Lung (tissue), 11 donors: ENCODE measurements at regions not wholly inside any gene's neighbourhood (a gene's known extent, or its start where the extent isn't known, plus 50 kb on each side); places are given as distances from the start of the nearest gene placed in this dataset.

Experiments
- ATAC-seq: fragments of 200-7000 bp; cut with Tn5 transposase; one replicate; pipeline ENCODE4 v1.9.1; 2020; ENCODE audit warnings: moderate number of reproducible peaks; ENCODE audit not compliant: insufficient read depth, low FRiP score
- DNase-seq, 3 donors: peaks; one replicate each; pipeline ENCODE4 v3.0.0-alpha.2; 2013 to 2017
- H3K27ac ChIP-seq, 2 donors: one replicate each; pipeline ENCODE4 v1.5.1; 2013; ENCODE audit warnings: mild to moderate bottlenecking in 2 of 2, moderate library complexity in 2 of 2, control low read depth in 1 of 2, inconsistent platforms in 1 of 2, low read depth in 1 of 2, low read length in 1 of 2
- H3K27me3 ChIP-seq, 3 donors: one replicate each; pipeline ENCODE4 v1.5.1; 2013; ENCODE audit warnings: low read length in 2 of 3; ENCODE audit not compliant: control insufficient read depth in 3 of 3, insufficient read depth in 3 of 3
- H3K36me3 ChIP-seq, 4 donors: one replicate each; pipeline ENCODE4 v1.5.1; 2013; ENCODE audit warnings: low read length in 4 of 4, mild to moderate bottlenecking in 1 of 4, moderate library complexity in 1 of 4; ENCODE audit not compliant: control insufficient read depth in 4 of 4, insufficient read depth in 4 of 4
- H3K4me1 ChIP-seq, 5 donors: one replicate each; pipeline ENCODE4 v1.5.1; 2013; ENCODE audit warnings: low read length in 5 of 5, mild to moderate bottlenecking in 2 of 5, moderate library complexity in 1 of 5; ENCODE audit not compliant: control insufficient read depth in 5 of 5, insufficient read depth in 5 of 5
- H3K4me3 ChIP-seq: one replicate; pipeline ENCODE4 v1.5.1; 2013; ENCODE audit warnings: mild to moderate bottlenecking, control low read depth, moderate library complexity
- H3K9ac ChIP-seq, 2 donors: one replicate each; pipeline ENCODE4 v1.5.1; 2013; ENCODE audit warnings: low read length in 2 of 2, control low read depth in 1 of 2; ENCODE audit not compliant: insufficient read depth in 1 of 2
- H3K9me3 ChIP-seq, 4 donors: one replicate each; pipeline ENCODE4 v1.5.1; 2013; ENCODE audit warnings: low read length in 3 of 4, mild to moderate bottlenecking in 1 of 4, moderate library complexity in 1 of 4; ENCODE audit not compliant: control insufficient read depth in 4 of 4, insufficient read depth in 3 of 4
- WGBS, 2 donors: extraction: QIAGEN DNeasy Blood & Tissue Kit; methylation state at CpG; one replicate each; pipeline ENCODE4 v1.1.7; 2013; 5-methylcytosine and 5-hydroxymethylcytosine counted together
- TF ChIP-seq, protein P1 (sequence below): IDR thresholded peaks from 2 replicates; pipeline ENCODE4 v1.5.1; 2012; ENCODE audit warnings: mild to moderate bottlenecking; ENCODE audit errors: control extremely low read depth, extremely low read depth
- donor health status: control.
- donor health status: control.
- donor health status: Bipolar disorder and iron deficiency.
- donor health status: healthy.
- donor health status: DM: yes; HTN: yes; CAD: no.

DNA sequence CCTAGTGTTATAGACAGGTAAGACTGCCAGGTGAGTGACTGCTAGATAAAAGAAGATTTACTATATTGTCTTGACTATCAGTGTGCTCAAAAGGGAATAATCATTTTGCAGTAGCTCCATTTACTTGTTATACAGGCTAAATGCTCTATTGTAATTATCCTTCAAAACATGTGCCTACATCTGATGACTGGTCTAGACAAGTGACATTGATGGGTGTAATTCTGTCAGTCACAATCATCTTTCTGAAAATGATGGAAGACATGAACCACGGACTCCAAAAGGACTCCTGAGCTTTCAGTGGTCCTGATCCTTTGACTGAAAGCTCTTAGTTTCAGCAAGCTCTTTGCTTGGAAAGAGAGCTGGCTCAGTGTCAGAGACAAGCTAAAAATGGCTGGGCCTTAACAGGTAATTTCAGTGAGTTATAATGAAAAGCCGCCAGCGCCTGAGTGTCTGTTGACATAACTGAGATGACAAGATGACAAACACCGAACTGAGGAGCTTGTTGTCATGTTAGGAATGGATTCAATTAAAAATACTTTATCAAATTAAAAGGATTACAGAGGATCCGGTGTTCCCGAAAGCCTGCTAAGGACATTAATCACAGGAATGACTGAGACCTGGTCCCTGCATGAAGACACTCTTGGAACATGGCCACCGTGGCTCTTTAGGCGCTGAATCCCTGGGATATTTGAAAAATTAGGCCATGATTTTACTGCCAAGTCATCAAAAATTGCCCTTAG lies 141.7 kb downstream of the CMPK2 start:
- TF ChIP-seq, protein P1, sequence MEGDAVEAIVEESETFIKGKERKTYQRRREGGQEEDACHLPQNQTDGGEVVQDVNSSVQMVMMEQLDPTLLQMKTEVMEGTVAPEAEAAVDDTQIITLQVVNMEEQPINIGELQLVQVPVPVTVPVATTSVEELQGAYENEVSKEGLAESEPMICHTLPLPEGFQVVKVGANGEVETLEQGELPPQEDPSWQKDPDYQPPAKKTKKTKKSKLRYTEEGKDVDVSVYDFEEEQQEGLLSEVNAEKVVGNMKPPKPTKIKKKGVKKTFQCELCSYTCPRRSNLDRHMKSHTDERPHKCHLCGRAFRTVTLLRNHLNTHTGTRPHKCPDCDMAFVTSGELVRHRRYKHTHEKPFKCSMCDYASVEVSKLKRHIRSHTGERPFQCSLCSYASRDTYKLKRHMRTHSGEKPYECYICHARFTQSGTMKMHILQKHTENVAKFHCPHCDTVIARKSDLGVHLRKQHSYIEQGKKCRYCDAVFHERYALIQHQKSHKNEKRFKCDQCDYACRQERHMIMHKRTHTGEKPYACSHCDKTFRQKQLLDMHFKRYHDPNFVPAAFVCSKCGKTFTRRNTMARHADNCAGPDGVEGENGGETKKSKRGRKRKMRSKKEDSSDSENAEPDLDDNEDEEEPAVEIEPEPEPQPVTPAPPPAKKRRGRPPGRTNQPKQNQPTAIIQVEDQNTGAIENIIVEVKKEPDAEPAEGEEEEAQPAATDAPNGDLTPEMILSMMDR, result no peak
- peak overlapping the region in 1 of 2 donors; percentile 9 for H3K27ac ChIP-seq
- WGBS, 2 donors, result 64 to 85% methylated on average over 8 of the region's 8 CpGs
- no peaks in the 10 kb centered on the region for H3K9me3 ChIP-seq
- H3K9ac ChIP-seq, result no peak overlapping the region
- peak; percentile 39 for ATAC-seq
- no peak overlapping the region for H3K4me3 ChIP-seq
- H3K4me1 ChIP-seq, result peaks cover 0 to 2% (median 0%) of the 10 kb centered on the region in 5 donors
- H3K36me3 ChIP-seq, result no peaks in the 10 kb centered on the region
- H3K27me3 ChIP-seq, result no peaks in the 10 kb centered on the region
- DNase-seq, result no peak

DNA sequence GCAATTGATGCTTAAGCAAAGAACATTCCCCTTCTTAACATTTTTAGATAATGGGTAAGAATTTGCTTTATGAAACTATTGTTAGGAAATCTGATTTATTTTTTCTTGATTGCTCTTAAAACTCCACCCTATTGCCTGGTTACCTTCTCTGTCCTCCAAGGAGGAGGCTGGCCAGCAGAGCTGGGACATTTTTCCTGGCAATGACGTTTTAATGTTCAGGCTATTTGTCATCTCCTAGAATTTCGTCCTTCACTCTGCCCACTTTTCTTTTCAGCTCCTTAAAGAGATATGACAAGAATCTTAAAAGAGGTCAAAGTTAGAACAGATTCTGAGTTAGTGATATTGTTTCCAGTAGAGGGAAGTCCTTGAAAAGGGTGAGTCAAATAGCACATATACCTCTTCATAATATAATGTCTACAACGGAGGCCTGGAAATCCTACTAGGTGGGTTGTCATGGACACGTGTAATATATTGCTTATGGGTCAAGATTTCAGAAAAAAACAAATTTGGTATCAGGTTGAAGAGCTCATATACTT lies 141.0 kb downstream of the CMPK2 start:
- no peak overlapping the region for H3K9ac ChIP-seq
- no peaks in the 10 kb centered on the region for H3K27me3 ChIP-seq
- H3K36me3 ChIP-seq, result no peaks in the 10 kb centered on the region
- H3K4me3 ChIP-seq, result no peak overlapping the region
- peaks cover 0 to 5% (median 0%) of the 10 kb centered on the region in 5 donors for H3K4me1 ChIP-seq
- H3K9me3 ChIP-seq, result no peaks in the 10 kb centered on the region
- TF ChIP-seq, protein P1, result no peak
- 45 to 66% methylated on average over 4 of the region's 4 CpGs for WGBS, 2 donors
- peak; percentile 71 for ATAC-seq
- no peak overlapping the region for H3K27ac ChIP-seq
- no peak for DNase-seq

DNA sequence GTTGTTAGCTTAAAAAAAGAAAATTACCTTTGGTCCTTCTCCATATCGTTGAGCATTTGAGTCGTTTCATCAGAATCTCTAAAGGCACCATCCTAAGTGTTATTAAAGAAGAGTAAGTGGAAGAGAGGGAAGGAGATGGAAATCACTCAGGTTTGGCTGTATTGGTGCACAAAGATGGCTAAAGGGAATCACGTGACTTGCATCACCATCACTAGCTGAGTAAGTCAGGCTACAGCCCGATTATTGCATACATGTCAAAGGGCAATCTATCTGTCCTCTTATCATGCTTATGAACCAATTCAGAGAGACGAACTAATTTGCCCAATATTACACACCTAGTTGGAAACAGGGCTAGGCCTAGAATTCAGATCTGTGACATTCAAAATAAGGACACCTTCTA lies 137.6 kb downstream of the CMPK2 start:
- Histone ChIP-seq H3K36me3 (no peaks in the 10 kb centered on the region), H3K27ac (no peak overlapping the region), H3K27me3 (no peaks in the 10 kb centered on the region), H3K4me3 (no peak overlapping the region), H3K4me1 (peaks cover 0 to 7% (median 2%) of the 10 kb centered on the region in 5 donors), H3K9ac (no peak overlapping the region), H3K9me3 (no peaks in the 10 kb centered on the region)
- ATAC-seq (no peak), DNase-seq (no peak)
- 90 to 92% methylated on average over 5 of the region's 5 CpGs for WGBS, 2 donors
- TF ChIP-seq, protein P1, result no peak
